NCI-H524 treated with DMSO at 0.1 percent for 48 hours (cell line): ENCODE measurements at regions not wholly inside any gene's neighbourhood (a gene's known extent, or its start where the extent isn't known, plus 50 kb on each side); places are given as distances from the start of the nearest gene placed in this dataset.

Source experiments
- DNase-seq: peaks from one replicate; lab custom pipeline; 2025; lab: John Stamatoyannopoulos, UW

GRCh38 chr14:26996246-26996645 lies 398.4 kb upstream of the NOVA1 start:
- no peak for DNase-seq

GRCh38 chr14:27002179-27002578 lies 404.3 kb upstream of the NOVA1 start:
- DNase-seq: no peak

GRCh38 chr14:27006570-27006969 lies 408.7 kb upstream of the NOVA1 start:
- DNase-seq: no peak

- DNase-seq: no peak
Observed at GRCh38 chr14:27008187-27008586, 410.4 kb upstream of the NOVA1 start.

GRCh38 chr14:27012641-27013040 lies 414.8 kb upstream of the NOVA1 start:
- DNase-seq: no peak

- DNase-seq: no peak
Observed at GRCh38 chr14:27013678-27014077, 415.8 kb upstream of the NOVA1 start.

- no peak for DNase-seq
Observed at GRCh38 chr14:27015065-27015464, 417.2 kb upstream of the NOVA1 start.

- no peak for DNase-seq
Observed at GRCh38 chr14:27025648-27026047, 427.8 kb upstream of the NOVA1 start.

GRCh38 chr14:27026097-27026496 lies 428.3 kb upstream of the NOVA1 start:
- DNase-seq: no peak

GRCh38 chr14:27040552-27040951 lies 442.7 kb upstream of the NOVA1 start:
- no peak for DNase-seq

- DNase-seq: no peak
Observed at GRCh38 chr14:27049701-27050100, 451.9 kb upstream of the NOVA1 start.

- peak; percentile 12 for DNase-seq
Observed at GRCh38 chr14:27050208-27050607, 452.4 kb upstream of the NOVA1 start.

- no peak for DNase-seq
Observed at GRCh38 chr14:27056586-27056985, 458.8 kb upstream of the NOVA1 start.

- DNase-seq: no peak
Observed at GRCh38 chr14:27061299-27061698, 463.5 kb upstream of the NOVA1 start.

- DNase-seq: no peak
Observed at GRCh38 chr14:27063959-27064358, 466.1 kb upstream of the NOVA1 start.

- DNase-seq: no peak
Observed at GRCh38 chr14:27065886-27066285, 468.1 kb upstream of the NOVA1 start.

- no peak for DNase-seq
Observed at GRCh38 chr14:27067961-27068360, 470.1 kb upstream of the NOVA1 start.

GRCh38 chr14:27072589-27072988 lies 474.8 kb upstream of the NOVA1 start:
- DNase-seq: no peak

- DNase-seq: no peak
Observed at GRCh38 chr14:27075503-27075902, 477.7 kb upstream of the NOVA1 start.

- DNase-seq: no peak
Observed at GRCh38 chr14:27077214-27077613, 479.4 kb upstream of the NOVA1 start.

- DNase-seq: no peak
Observed at GRCh38 chr14:27077710-27078109, 479.9 kb upstream of the NOVA1 start.

- DNase-seq: no peak
Observed at GRCh38 chr14:27078191-27078590, 480.4 kb upstream of the NOVA1 start.

GRCh38 chr14:27079716-27080115 lies 481.9 kb upstream of the NOVA1 start:
- no peak for DNase-seq

GRCh38 chr14:27085500-27085899 lies 487.7 kb upstream of the NOVA1 start:
- DNase-seq: no peak

- DNase-seq: no peak
Observed at GRCh38 chr14:27090716-27091115, 492.9 kb upstream of the NOVA1 start.
